ENCODE measurements at regions not wholly inside any gene's neighbourhood (a gene's known extent, or its start where the extent isn't known, plus 50 kb on each side); places are given as distances from the start of the nearest gene placed in this dataset.

DNA sequence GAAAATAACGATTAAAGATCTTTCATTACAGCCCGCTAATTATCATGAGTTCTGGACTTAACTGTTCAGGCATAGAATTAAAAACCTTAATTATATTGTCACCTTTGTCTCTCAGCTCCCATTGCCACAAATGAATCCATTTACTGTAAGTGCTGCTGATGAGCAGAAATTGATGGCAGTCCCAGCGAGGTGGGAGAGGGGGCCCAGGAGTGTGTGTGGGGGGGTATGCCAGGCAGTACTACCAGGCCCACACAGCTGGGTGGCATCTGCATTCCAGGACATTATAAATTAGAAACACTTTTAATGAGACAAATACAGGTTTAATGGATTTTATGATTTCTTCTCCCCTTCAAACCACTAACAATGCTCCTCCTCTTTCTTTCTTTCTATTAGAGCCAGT, 196.0 kb downstream of the MELK start:
- Histone ChIP-seq H3K36me3 (ENCODE audit: control insufficient read depth in 2 of 4, insufficient read depth in 4 of 4, low read length in 3 of 4) (no peaks in the 10 kb centered on the region; a peak in 1 of 8 replicates), H2BK20ac (ENCODE audit: low read length) (no peak overlapping the region), H2AFZ (ENCODE audit: low read length) (no peak overlapping the region), H3K79me2 (ENCODE audit: control insufficient read depth in 1 of 2, insufficient read depth in 2 of 2, low read length in 2 of 2) (no peaks in the 10 kb centered on the region), H2BK120ac (replicated peaks; ENCODE audit: low read depth, low read length) (no peak overlapping the region), H3K56ac (replicated peaks; ENCODE audit: insufficient read length, low read depth, low read length) (no peak overlapping the region), H3K23ac (ENCODE audit: insufficient read length) (no peak overlapping the region), H2BK15ac (ENCODE audit: low read length) (no peak overlapping the region), H2AK5ac (ENCODE audit: low read depth, low read length) (no peak overlapping the region), H3K23me2 (ENCODE audit: low read depth, low read length) (peaks cover 15% of the 10 kb centered on the region), H4K20me1 (replicated peaks in 1 of 2; ENCODE audit: control insufficient read depth in 1 of 2, insufficient read depth in 2 of 2, low read length in 2 of 2) (peaks cover 4 to 10% of the 10 kb centered on the region in 2 experiments), H3K18ac (ENCODE audit: extremely low read depth, low read length) (no peak overlapping the region), H2BK12ac (ENCODE audit: low read depth, low read length) (no peak overlapping the region), H3K14ac (ENCODE audit: insufficient read length) (no peak overlapping the region), H3K27ac (ENCODE audit: low read depth, low read length) (no peak overlapping the region), H4K91ac (replicated peaks; ENCODE audit: insufficient read length, low read length) (no peak overlapping the region), H2BK5ac (ENCODE audit: low read depth, low read length) (no peak overlapping the region), H4K8ac (ENCODE audit: extremely low read depth, insufficient read depth, low read length) (no peak overlapping the region), H3K4me1 (replicated peaks in 1 of 4; ENCODE audit: control insufficient read depth in 3 of 4, insufficient read depth in 4 of 4, low read length in 3 of 4) (peaks cover 3 to 19% (median 5%) of the 10 kb centered on the region in 4 experiments; a peak in 6 of 7 replicates), H3K4ac (replicated peaks; ENCODE audit: insufficient read length, low read depth, low read length) (no peak overlapping the region), H3K27me3 (replicated peaks in 1 of 4; ENCODE audit: control insufficient read depth in 3 of 4, extremely low read depth in 1 of 4, insufficient read depth in 3 of 4, low read length in 3 of 4) (peaks cover 0 to 12% (median 2%) of the 10 kb centered on the region in 4 experiments; a peak in 4 of 7 replicates), H3K4me3 (ENCODE audit: extremely low read depth in 1 of 4, insufficient read depth in 2 of 4, low read depth in 3 of 4, low read length in 4 of 4) (no peak overlapping the region), H3K9me3 (ENCODE audit: insufficient read depth in 2 of 2, low read depth in 1 of 2, low read length in 1 of 2) (no peaks in the 10 kb centered on the region), H3K9ac (replicated peaks in 1 of 4; ENCODE audit: extremely low read depth in 1 of 4, low read depth in 3 of 4, low read length in 3 of 4) (no peak overlapping the region), H3K4me2 (ENCODE audit: insufficient read depth in 1 of 2, low read depth in 2 of 2, low read length in 2 of 2) (no peak overlapping the region), H3K79me1 (ENCODE audit: low read depth, low read length) (peaks cover 7% of the 10 kb centered on the region; the same call in 1 of the 2 replicates), H4K5ac (ENCODE audit: insufficient read length, low read depth, low read length) (no peak overlapping the region)
- 88% methylated on average over 3 of the region's 3 CpGs; no CpG with 5 or more reads in 1 of the 2 experiments for WGBS, 2 experiments (ENCODE audit: extremely low coverage in 1 of 2, insufficient coverage in 1 of 2, insufficient read length in 1 of 2, insufficient replicate concordance in 2 of 2, low coverage in 1 of 2, low lambda C conversion rate in 2 of 2, missing lambda C conversion rate in 1 of 2)
- no peak for FAIRE-seq
- DNase-seq (ENCODE audit: low read depth in 1 of 2, low spot score in 2 of 2): no peak
- POLR2A ChIA-PET (ENCODE audit: partially characterized antibody): no interaction called here
- CTCF ChIA-PET (ENCODE audit: partially characterized antibody): interaction anchor here (1.0 kb wide), 1 partner anchor 12 kb away, joined by 3 read pairs; no protein-coding TSS in a partner anchor
- TF ChIP-seq NANOG (IDR thresholded peaks at IDR 0.05; ENCODE audit: insufficient read depth, low read depth, low read length, poor library complexity, severe bottlenecking) (no peak), RNF2 (IDR thresholded peaks at IDR 0.05; ENCODE audit: borderline replicate concordance, low read depth, low read length, missing control alignments, poor library complexity, severe bottlenecking) (no peak), RFX5 (IDR thresholded peaks at IDR 0.05; ENCODE audit: borderline replicate concordance, low read depth, low read length) (no peak), EGR1 (IDR thresholded peaks at IDR 0.05; ENCODE audit: borderline replicate concordance, low read depth, low read length) (no peak), KDM5A (IDR thresholded peaks at IDR 0.05; ENCODE audit: low read length) (no peak), SAP30 (IDR thresholded peaks at IDR 0.05; ENCODE audit: insufficient read depth, insufficient replicate concordance, low read length) (no peak), POLR2AphosphoS5 (IDR thresholded peaks at IDR 0.05; ENCODE audit: low read depth, low read length) (no peak), NRF1 (IDR thresholded peaks at IDR 0.05; ENCODE audit: low read depth, low read length) (no peak), CEBPB (IDR thresholded peaks at IDR 0.05; ENCODE audit: low read depth, low read length) (no peak), RXRA (IDR thresholded peaks at IDR 0.05; ENCODE audit: insufficient read depth, low read depth, low read length) (no peak)
- TF ChIP-seq, protein P1, sequence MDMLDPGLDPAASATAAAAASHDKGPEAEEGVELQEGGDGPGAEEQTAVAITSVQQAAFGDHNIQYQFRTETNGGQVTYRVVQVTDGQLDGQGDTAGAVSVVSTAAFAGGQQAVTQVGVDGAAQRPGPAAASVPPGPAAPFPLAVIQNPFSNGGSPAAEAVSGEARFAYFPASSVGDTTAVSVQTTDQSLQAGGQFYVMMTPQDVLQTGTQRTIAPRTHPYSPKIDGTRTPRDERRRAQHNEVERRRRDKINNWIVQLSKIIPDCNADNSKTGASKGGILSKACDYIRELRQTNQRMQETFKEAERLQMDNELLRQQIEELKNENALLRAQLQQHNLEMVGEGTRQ (IDR thresholded peaks at IDR 0.05; ENCODE audit: low read length): no peak
- TF ChIP-seq, protein P2, sequence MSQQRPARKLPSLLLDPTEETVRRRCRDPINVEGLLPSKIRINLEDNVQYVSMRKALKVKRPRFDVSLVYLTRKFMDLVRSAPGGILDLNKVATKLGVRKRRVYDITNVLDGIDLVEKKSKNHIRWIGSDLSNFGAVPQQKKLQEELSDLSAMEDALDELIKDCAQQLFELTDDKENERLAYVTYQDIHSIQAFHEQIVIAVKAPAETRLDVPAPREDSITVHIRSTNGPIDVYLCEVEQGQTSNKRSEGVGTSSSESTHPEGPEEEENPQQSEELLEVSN (IDR thresholded peaks at IDR 0.05): no peak

Measured in H1 (cell line).